HL-60 (cell line): ENCODE measurements at regions not wholly inside any gene's neighbourhood (a gene's known extent, or its start where the extent isn't known, plus 50 kb on each side); places are given as distances from the start of the nearest gene placed in this dataset.

Experiments
- DNase-seq, 2 experiments: peaks; one replicate each; pipeline ENCODE4 v3.0.0-alpha.2; 2010 to 2020; ENCODE audit warnings: low read depth in 1 of 2, low spot score in 1 of 2
- H3K27ac ChIP-seq: fragments of 250-450 bp; sonication (Bioruptor Pico); replicated peaks from 2 replicates; pipeline ENCODE4 v1.5.1; 2020; ENCODE audit warnings: mild to moderate bottlenecking, moderate library complexity
- H3K27me3 ChIP-seq: fragments of 250-450 bp; sonication (Bioruptor Pico); 2 replicates; pipeline ENCODE4 v1.5.1; 2021; ENCODE audit warnings: mild to moderate bottlenecking, moderate library complexity; ENCODE audit not compliant: insufficient read depth, poor library complexity, severe bottlenecking
- H3K4me3 ChIP-seq: replicated peaks from 2 replicates; pipeline ENCODE4 v1.5.1; 2011; ENCODE audit warnings: mild to moderate bottlenecking, control low read depth, low read length; ENCODE audit not compliant: insufficient read depth
- GABPA ChIP-seq: IDR thresholded peaks from 2 replicates; pipeline ENCODE4 v1.6.1; 2012; ENCODE audit warnings: low read depth
- POLR2AphosphoS5 ChIP-seq: IDR thresholded peaks from 2 replicates; pipeline ENCODE4 v1.6.1; 2012; ENCODE audit warnings: low read depth
- REST ChIP-seq: IDR thresholded peaks from 2 replicates; pipeline ENCODE4 v1.6.1; 2012; ENCODE audit warnings: low read depth; ENCODE audit not compliant: insufficient replicate concordance
- SPI1 ChIP-seq: IDR thresholded peaks from 2 replicates; pipeline ENCODE4 v1.6.1; 2012; ENCODE audit warnings: low read depth, mild to moderate bottlenecking, borderline replicate concordance
- TF ChIP-seq, protein P1 (sequence below): IDR thresholded peaks from one replicate; pipeline ENCODE4 v1.5.1; 2011; ENCODE audit warnings: low read length, control low read depth, inconsistent platforms; ENCODE audit not compliant: insufficient read depth

DNA sequence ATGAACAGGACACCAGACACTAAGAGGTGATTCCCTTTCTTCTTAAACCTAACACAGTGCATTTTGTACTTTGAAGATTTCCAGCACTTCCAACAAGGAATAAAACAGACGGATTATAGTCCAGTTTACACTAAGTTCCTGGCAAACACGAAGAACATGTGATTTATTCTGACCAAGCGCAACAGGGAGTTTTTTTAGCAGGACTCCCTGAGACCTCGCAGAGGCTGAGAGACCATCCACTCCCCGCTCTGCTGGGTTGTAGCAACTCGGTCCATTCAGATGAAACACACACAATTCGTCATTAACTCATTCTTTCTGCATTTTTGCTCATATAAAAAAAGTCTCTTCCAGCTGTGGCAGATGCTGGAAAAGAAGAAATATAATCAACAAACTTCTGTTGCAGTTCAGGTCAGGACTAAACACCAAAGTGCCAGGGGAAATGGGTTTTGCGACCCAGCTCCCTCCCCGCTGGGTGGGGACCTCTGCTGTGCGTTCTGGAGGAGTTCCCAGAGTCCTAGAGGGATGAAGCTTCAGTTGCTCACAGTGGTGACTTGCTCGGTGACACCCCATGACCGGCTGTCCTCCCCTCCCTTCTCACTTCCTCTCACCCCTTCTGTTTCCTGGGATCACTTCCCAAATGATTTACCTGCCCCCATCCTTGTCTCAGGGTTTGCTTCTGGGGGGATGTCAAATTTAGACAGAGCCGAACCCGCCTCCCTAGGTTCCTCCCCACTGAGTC is 52.5 kb downstream of the KCNF1 start:
- H3K27ac ChIP-seq, result no peak overlapping the region
- no peak overlapping the region for H3K4me3 ChIP-seq
- no peak for DNase-seq
- TF ChIP-seq, protein P1, sequence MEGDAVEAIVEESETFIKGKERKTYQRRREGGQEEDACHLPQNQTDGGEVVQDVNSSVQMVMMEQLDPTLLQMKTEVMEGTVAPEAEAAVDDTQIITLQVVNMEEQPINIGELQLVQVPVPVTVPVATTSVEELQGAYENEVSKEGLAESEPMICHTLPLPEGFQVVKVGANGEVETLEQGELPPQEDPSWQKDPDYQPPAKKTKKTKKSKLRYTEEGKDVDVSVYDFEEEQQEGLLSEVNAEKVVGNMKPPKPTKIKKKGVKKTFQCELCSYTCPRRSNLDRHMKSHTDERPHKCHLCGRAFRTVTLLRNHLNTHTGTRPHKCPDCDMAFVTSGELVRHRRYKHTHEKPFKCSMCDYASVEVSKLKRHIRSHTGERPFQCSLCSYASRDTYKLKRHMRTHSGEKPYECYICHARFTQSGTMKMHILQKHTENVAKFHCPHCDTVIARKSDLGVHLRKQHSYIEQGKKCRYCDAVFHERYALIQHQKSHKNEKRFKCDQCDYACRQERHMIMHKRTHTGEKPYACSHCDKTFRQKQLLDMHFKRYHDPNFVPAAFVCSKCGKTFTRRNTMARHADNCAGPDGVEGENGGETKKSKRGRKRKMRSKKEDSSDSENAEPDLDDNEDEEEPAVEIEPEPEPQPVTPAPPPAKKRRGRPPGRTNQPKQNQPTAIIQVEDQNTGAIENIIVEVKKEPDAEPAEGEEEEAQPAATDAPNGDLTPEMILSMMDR, result no peak
- TF ChIP-seq POLR2AphosphoS5 (no peak), SPI1 (no peak), REST (no peak), GABPA (no peak)
- H3K27me3 ChIP-seq, result no peaks in the 10 kb centered on the region

DNA sequence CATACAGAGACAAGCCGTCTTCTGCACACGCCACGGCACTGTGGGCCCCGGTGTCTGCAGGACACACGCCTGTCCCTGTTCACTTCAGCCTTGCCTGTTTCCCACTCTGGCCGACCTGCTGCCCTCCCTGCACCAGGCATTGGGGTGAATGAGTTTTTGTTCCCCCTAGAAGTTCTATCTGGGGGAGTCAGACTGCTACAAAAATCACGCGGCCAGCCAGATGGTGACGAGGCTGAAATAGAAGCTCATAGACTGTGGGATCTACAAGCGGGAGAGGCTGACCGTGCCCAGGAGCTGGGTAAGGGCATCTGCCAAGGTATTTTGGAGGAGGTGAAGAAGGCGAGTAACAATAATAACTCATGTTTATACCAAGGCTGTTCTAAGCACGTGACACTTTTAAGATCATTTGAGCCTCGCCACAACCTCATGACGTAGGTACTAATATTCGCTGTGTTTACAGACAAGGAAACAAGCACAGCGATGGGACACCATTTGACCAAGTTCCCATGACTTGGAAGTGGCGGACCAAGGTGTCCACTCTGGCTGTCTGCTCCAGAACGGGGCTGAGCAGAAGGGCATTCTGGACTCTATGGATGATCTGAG is 53.6 kb downstream of the KCNF1 start:
- TF ChIP-seq REST, result no peak
- no peak for TF ChIP-seq GABPA
- TF ChIP-seq POLR2AphosphoS5, result no peak
- no peak for TF ChIP-seq SPI1
- TF ChIP-seq, protein P1, result no peak
- Histone ChIP-seq H3K4me3 (no peak overlapping the region), H3K27ac (no peak overlapping the region), H3K27me3 (no peaks in the 10 kb centered on the region)
- DNase-seq, result no peak

GRCh38 chr2:10966056-10966455 is 54.3 kb downstream of the KCNF1 start:
- DNase-seq, result no peak
- H3K27me3 ChIP-seq, result no peaks in the 10 kb centered on the region
- no peak overlapping the region for H3K27ac ChIP-seq
- no peak overlapping the region for H3K4me3 ChIP-seq
- TF ChIP-seq GABPA (no peak), REST (no peak), POLR2AphosphoS5 (no peak), SPI1 (no peak)
- TF ChIP-seq, protein P1, result no peak
